Panc1 (cell line): ENCODE measurements at regions not wholly inside any gene's neighbourhood (a gene's known extent, or its start where the extent isn't known, plus 50 kb on each side); places are given as distances from the start of the nearest gene placed in this dataset.

Source experiments
- ATAC-seq: fragments of 200-7000 bp; cut with Tn5 transposase; 2 replicates; pipeline ENCODE4 v1.9.1; 2020; ENCODE audit warnings: mild to moderate bottlenecking, moderate library complexity
- BruUV-seq: library from RNA; stranded (reverse); fragments of 400-500 nt; replicated peaks from 2 replicates; lab custom pipeline; 2021; lab: Mats Ljungman, UMichigan
- CTCF ChIA-PET: fragments of 300-600 bp; sonication (Branson Sonifier 250); formaldehyde crosslinking; loops from one replicate; lab custom pipeline; 2022; ENCODE audit warnings: antibody characterized with exemption; lab: Charles Lee
- POLR2A ChIA-PET: fragments of 300-600 bp; sonication (Branson Sonifier 250); formaldehyde crosslinking; loops from one replicate; lab custom pipeline; 2022; ENCODE audit warnings: antibody characterized with exemption; lab: Charles Lee
- DNase-seq: peaks from one replicate; pipeline ENCODE4 v3.0.0-alpha.2; 2010; ENCODE audit warnings: low read depth, low spot score
- H3K27ac ChIP-seq: 2 replicates; pipeline ENCODE4 v1.5.1; 2011; ENCODE audit warnings: mild to moderate bottlenecking, low read length, inconsistent platforms
- H3K27me3 ChIP-seq: fragments of 200-500 bp; sonication (Bioruptor generic); 2 replicates; pipeline ENCODE4 v1.6.0; 2014; ENCODE audit warnings: low read length, inconsistent platforms; ENCODE audit not compliant: control insufficient read depth, insufficient read depth
- H3K36me3 ChIP-seq: fragments of 200-500 bp; sonication (Bioruptor generic); 2 replicates; pipeline ENCODE4 v1.5.1; 2014; ENCODE audit warnings: inconsistent platforms, mild to moderate bottlenecking, low read length, moderate library complexity; ENCODE audit not compliant: control insufficient read depth, insufficient read depth
- H3K4me1 ChIP-seq: 2 replicates; pipeline ENCODE4 v1.5.1; 2011; ENCODE audit warnings: inconsistent platforms, mild to moderate bottlenecking, low read length, moderate library complexity; ENCODE audit not compliant: control insufficient read depth, insufficient read depth
- H3K4me3 ChIP-seq, 2 experiments: 2 replicates each; pipeline ENCODE4 v1.5.1; 2011 to 2012; ENCODE audit warnings: low read depth in 2 of 2, low read length in 2 of 2, mild to moderate bottlenecking in 2 of 2, inconsistent platforms in 1 of 2, moderate library complexity in 1 of 2
- H3K9me3 ChIP-seq: fragments of 200-500 bp; sonication (Bioruptor generic); 2 replicates; pipeline ENCODE4 v1.5.1; 2014; ENCODE audit warnings: low read depth, mild to moderate bottlenecking, inconsistent platforms, low read length, moderate library complexity; ENCODE audit not compliant: control insufficient read depth, insufficient read depth
- POLR2AphosphoS5 ChIP-seq: IDR thresholded peaks from 2 replicates; pipeline ENCODE4 v1.6.1; 2012; ENCODE audit warnings: mild to moderate bottlenecking, low read depth, low read length, moderate library complexity
- SIN3A ChIP-seq: IDR thresholded peaks from 2 replicates; pipeline ENCODE4 v1.6.1; 2012; ENCODE audit warnings: low read depth, mild to moderate bottlenecking, low read length, moderate library complexity, borderline replicate concordance; ENCODE audit not compliant: insufficient read depth
- TCF7L2 ChIP-seq: IDR thresholded peaks from 2 replicates; pipeline ENCODE4 v1.6.1; 2011; ENCODE audit warnings: mild to moderate bottlenecking, low read depth, low read length, inconsistent platforms
- in situ Hi-C: cut with HindIII; loops from 2 replicates; pipeline ENCODE4 v1.10.0; 2016; ENCODE audit warnings: low sequenced_read_pairs, low pct_unique_long_range_greater_than_20kb
- intact Hi-C: fragments of 100-400 bp; cut with micrococcal nuclease; formaldehyde crosslinking; loops from one replicate; pipeline ENCODE4 v1.10.0; 2022; ENCODE audit not compliant: unreplicated experiment
- TF ChIP-seq, protein P1 (sequence below), 2 experiments: IDR thresholded peaks; 2 replicates each; pipeline ENCODE4 v1.6.1; 2011 to 2012; ENCODE audit warnings: low read depth in 2 of 2, control low read depth in 1 of 2, low read length in 1 of 2, mild to moderate bottlenecking in 1 of 2, moderate library complexity in 1 of 2; ENCODE audit not compliant: insufficient read depth in 1 of 2
- TF ChIP-seq, protein P2 (sequence below): fragments of 450-650 bp; IDR thresholded peaks from 2 replicates; pipeline ENCODE4 v1.5.1; 2017; ENCODE audit warnings: mild to moderate bottlenecking

DNA sequence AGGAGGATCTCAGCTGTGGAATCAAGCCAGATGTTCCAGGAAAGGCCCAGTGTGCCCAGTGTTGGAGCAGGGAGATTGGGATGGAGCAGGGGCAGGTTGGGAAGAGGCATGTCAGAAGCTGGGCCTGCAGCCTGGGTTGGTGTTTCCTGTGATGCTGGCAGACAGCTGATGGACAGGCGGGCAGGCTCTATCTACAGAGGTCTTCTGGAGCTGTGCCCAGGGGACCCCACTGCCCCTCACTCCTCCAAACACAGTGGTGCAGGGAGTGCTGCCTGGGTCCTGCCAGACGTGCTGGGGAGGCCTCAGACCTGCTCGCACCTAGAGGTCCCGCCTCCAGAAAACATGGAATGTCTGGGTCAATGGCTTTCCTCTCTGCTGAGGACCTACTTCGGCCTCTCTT lies 182.9 kb upstream of the TCERG1L start:
- no peaks in the 10 kb centered on the region for H3K4me1 ChIP-seq
- H3K27me3 ChIP-seq: peaks cover 5% of the 10 kb centered on the region; the same call in 1 of the 2 replicates
- DNase-seq (no peak), ATAC-seq (no peak)
- no peaks in the 10 kb centered on the region for H3K9me3 ChIP-seq
- in situ Hi-C loops (no loop called here), intact Hi-C loops (no loop called here)
- no peak overlapping the region for H3K4me3 ChIP-seq
- H3K27ac ChIP-seq: no peak overlapping the region
- CTCF ChIA-PET: no interaction called here
- no peaks in the 10 kb centered on the region for H3K36me3 ChIP-seq
- BruUV-seq: no TSS peak
- POLR2A ChIA-PET: no interaction called here
- no peak for TF ChIP-seq POLR2AphosphoS5
- TF ChIP-seq, protein P1, sequence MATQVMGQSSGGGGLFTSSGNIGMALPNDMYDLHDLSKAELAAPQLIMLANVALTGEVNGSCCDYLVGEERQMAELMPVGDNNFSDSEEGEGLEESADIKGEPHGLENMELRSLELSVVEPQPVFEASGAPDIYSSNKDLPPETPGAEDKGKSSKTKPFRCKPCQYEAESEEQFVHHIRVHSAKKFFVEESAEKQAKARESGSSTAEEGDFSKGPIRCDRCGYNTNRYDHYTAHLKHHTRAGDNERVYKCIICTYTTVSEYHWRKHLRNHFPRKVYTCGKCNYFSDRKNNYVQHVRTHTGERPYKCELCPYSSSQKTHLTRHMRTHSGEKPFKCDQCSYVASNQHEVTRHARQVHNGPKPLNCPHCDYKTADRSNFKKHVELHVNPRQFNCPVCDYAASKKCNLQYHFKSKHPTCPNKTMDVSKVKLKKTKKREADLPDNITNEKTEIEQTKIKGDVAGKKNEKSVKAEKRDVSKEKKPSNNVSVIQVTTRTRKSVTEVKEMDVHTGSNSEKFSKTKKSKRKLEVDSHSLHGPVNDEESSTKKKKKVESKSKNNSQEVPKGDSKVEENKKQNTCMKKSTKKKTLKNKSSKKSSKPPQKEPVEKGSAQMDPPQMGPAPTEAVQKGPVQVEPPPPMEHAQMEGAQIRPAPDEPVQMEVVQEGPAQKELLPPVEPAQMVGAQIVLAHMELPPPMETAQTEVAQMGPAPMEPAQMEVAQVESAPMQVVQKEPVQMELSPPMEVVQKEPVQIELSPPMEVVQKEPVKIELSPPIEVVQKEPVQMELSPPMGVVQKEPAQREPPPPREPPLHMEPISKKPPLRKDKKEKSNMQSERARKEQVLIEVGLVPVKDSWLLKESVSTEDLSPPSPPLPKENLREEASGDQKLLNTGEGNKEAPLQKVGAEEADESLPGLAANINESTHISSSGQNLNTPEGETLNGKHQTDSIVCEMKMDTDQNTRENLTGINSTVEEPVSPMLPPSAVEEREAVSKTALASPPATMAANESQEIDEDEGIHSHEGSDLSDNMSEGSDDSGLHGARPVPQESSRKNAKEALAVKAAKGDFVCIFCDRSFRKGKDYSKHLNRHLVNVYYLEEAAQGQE (IDR thresholded peaks at IDR 0.05; ENCODE audit: insufficient read depth in 1 of 2, low read depth in 2 of 2, low read length in 1 of 2): no peak
- TF ChIP-seq TCF7L2: no peak
- TF ChIP-seq, protein P2, sequence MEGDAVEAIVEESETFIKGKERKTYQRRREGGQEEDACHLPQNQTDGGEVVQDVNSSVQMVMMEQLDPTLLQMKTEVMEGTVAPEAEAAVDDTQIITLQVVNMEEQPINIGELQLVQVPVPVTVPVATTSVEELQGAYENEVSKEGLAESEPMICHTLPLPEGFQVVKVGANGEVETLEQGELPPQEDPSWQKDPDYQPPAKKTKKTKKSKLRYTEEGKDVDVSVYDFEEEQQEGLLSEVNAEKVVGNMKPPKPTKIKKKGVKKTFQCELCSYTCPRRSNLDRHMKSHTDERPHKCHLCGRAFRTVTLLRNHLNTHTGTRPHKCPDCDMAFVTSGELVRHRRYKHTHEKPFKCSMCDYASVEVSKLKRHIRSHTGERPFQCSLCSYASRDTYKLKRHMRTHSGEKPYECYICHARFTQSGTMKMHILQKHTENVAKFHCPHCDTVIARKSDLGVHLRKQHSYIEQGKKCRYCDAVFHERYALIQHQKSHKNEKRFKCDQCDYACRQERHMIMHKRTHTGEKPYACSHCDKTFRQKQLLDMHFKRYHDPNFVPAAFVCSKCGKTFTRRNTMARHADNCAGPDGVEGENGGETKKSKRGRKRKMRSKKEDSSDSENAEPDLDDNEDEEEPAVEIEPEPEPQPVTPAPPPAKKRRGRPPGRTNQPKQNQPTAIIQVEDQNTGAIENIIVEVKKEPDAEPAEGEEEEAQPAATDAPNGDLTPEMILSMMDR: no peak
- TF ChIP-seq SIN3A: no peak

GRCh38 chr10:131495224-131495623 lies 183.7 kb upstream of the TCERG1L start:
- H3K36me3 ChIP-seq: no peaks in the 10 kb centered on the region
- DNase-seq: no peak
- ChIA-PET CTCF (no interaction called here), POLR2A (no interaction called here)
- intact Hi-C loops: no loop called here
- in situ Hi-C loops: no loop called here
- H3K4me3 ChIP-seq: no peak overlapping the region
- H3K9me3 ChIP-seq: no peaks in the 10 kb centered on the region
- TF ChIP-seq, protein P1 (IDR thresholded peaks at IDR 0.05; ENCODE audit: insufficient read depth in 1 of 2, low read depth in 2 of 2, low read length in 1 of 2): no peak
- TF ChIP-seq, protein P2: no peak
- TF ChIP-seq SIN3A: no peak
- no peak for TF ChIP-seq TCF7L2
- no peak for TF ChIP-seq POLR2AphosphoS5
- peaks cover 5% of the 10 kb centered on the region; the same call in 1 of the 2 replicates for H3K27me3 ChIP-seq
- H3K4me1 ChIP-seq: no peaks in the 10 kb centered on the region
- ATAC-seq: no peak
- H3K27ac ChIP-seq: no peak overlapping the region
- BruUV-seq: no TSS peak
